ENCODE measurements at regions not wholly inside any gene's neighbourhood (a gene's known extent, or its start where the extent isn't known, plus 50 kb on each side); places are given as distances from the start of the nearest gene placed in this dataset.

DNA sequence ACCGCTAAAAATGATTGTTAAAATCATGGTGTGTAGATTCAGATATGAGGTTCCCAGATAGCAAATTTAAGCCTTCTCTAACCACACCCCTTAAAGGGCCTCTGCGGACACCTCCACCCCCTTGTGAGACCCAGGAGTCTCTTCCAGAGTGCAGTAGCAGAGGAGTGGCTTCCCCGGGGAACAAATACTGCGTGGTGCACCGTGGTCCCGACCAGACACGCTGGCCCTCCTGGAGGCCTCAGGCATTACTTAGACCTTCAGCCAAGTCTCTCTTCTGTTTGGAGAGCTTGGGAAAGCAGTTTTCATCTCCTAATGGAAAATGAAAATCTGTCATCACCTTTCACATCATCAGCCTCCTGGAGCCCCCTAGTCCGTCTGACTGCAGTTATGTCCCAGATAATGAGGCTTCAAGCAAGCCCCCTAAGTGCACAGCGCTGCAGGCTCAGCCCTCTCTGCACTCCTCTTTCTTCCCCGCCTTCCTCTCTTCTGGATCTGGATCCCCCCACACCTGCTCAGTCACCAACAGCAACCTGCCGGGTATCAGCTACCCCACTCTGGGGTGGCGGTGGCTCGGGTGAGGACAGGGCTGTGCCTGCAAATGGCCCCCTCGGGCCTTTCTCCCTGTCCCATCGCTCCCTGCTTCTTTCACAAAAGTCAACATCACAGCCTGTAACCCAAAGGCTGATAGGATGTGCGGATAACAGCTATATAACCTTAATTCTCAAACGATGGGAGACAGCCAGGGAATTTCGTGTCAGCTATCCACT, 58.8 kb upstream of the TAGAP start (continued):
- TF ChIP-seq, protein P1, sequence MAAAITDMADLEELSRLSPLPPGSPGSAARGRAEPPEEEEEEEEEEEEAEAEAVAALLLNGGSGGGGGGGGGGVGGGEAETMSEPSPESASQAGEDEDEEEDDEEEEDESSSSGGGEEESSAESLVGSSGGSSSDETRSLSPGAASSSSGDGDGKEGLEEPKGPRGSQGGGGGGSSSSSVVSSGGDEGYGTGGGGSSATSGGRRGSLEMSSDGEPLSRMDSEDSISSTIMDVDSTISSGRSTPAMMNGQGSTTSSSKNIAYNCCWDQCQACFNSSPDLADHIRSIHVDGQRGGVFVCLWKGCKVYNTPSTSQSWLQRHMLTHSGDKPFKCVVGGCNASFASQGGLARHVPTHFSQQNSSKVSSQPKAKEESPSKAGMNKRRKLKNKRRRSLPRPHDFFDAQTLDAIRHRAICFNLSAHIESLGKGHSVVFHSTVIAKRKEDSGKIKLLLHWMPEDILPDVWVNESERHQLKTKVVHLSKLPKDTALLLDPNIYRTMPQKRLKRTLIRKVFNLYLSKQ (tag by site-specific recombination; IDR thresholded peaks at IDR 0.05; ENCODE audit: borderline replicate concordance): no peak
- TF ChIP-seq KLF8 (tag by site-specific recombination; IDR thresholded peaks at IDR 0.05) (no peak), MZF1 (tag by site-specific recombination; IDR thresholded peaks at IDR 0.05; ENCODE audit: borderline replicate concordance) (no peak), ZBTB8A (tag by site-specific recombination; IDR thresholded peaks at IDR 0.05) (no peak), ZNF555 (tag by site-specific recombination; conservative IDR thresholded peaks at IDR 0.05) (no peak)

DNA sequence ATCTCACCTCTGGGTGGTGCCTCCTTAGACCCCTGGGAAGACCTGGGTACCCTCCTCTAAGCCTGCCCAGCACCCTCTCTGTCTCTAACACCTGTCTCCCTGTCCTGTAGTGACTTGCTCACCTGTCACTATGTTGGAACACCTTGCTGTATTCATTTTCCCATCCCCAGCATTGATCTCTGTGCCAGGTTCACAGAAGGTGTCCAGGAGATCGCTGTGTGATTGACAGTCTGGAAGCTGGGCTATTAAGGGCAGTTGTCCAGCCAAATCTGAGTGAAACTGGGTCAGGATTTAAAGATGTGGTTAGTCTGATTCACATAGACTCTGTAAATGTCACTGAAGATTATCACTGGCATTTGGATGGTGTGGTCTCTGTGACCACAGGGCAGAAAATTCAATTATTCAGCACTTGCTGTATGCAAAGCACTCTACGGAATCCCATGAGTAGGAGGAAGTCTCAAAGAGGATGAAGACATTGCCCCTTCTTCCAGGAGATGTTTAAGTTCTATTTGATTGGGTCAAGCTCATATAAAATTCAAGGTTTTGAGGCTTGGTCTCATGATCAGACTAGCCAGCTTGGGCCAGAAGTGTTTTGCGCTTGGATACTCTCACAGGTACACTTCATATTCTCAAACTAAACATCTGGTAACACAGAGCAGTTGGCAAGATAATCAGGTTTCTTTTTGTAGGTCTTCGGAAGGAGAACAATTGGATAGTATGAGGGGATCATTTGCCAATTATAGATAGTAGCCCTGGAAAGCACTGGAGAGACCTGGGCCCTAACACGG, 57.8 kb upstream of the TAGAP start:
- Histone ChIP-seq H3K4me3 (ENCODE audit: low read depth, low read length) (no peak overlapping the region), H3K27ac (ENCODE audit: extremely low read depth, low read depth, low read length) (no peak overlapping the region), H3K36me3 (ENCODE audit: control insufficient read depth in 2 of 2, insufficient read depth in 1 of 2, low read length in 2 of 2) (no peaks in the 10 kb centered on the region), H3K4me1 (ENCODE audit: control insufficient read depth, insufficient read depth, low read length) (no peaks in the 10 kb centered on the region), H3K9me3 (ENCODE audit: control insufficient read depth, insufficient read depth, low read depth, low read length) (no peaks in the 10 kb centered on the region)
- ChIA-PET CTCF (interaction anchor here (0.6 to 6.6 kb wide), 13 partner anchors 12 to 128 kb away, joined by 3 to 49 read pairs (median 6); no protein-coding TSS in a partner anchor), POLR2A (no interaction called here)
- TF ChIP-seq RBAK (tag by site-specific recombination; IDR thresholded peaks at IDR 0.05) (no peak), ZNF558 (tag by site-specific recombination; IDR thresholded peaks at IDR 0.05) (no peak), ZNF37A (tag by site-specific recombination; IDR thresholded peaks at IDR 0.05) (no peak), YY2 (tag by site-specific recombination; IDR thresholded peaks at IDR 0.05) (no peak), ZNF777 (tag by site-specific recombination; IDR thresholded peaks at IDR 0.05; ENCODE audit: borderline replicate concordance) (no peak), SCRT2 (tag by site-specific recombination; IDR thresholded peaks at IDR 0.05) (no peak), OSR2 (tag by site-specific recombination; IDR thresholded peaks at IDR 0.05) (no peak), ZBTB7A (tag by site-specific recombination; IDR thresholded peaks at IDR 0.05; ENCODE audit: low read depth) (no peak), ZNF596 (tag by site-specific recombination; IDR thresholded peaks at IDR 0.05) (no peak), ZNF239 (tag by site-specific recombination; IDR thresholded peaks at IDR 0.05) (no peak), KLF8 (tag by site-specific recombination; IDR thresholded peaks at IDR 0.05) (no peak), ZNF416 (tag by site-specific recombination; IDR thresholded peaks at IDR 0.05) (no peak), ZNF292 (tag by site-specific recombination; IDR thresholded peaks at IDR 0.05; ENCODE audit: borderline replicate concordance, low read depth) (no peak), ZNF426 (tag by site-specific recombination; IDR thresholded peaks at IDR 0.05) (no peak), GLIS2 (tag by site-specific recombination; IDR thresholded peaks at IDR 0.05) (no peak)
- TF ChIP-seq, protein P2, sequence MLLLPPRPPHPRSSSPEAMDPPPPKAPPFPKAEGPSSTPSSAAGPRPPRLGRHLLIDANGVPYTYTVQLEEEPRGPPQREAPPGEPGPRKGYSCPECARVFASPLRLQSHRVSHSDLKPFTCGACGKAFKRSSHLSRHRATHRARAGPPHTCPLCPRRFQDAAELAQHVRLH (tag by site-specific recombination; IDR thresholded peaks at IDR 0.05): no peak
- TF ChIP-seq, protein P3, sequence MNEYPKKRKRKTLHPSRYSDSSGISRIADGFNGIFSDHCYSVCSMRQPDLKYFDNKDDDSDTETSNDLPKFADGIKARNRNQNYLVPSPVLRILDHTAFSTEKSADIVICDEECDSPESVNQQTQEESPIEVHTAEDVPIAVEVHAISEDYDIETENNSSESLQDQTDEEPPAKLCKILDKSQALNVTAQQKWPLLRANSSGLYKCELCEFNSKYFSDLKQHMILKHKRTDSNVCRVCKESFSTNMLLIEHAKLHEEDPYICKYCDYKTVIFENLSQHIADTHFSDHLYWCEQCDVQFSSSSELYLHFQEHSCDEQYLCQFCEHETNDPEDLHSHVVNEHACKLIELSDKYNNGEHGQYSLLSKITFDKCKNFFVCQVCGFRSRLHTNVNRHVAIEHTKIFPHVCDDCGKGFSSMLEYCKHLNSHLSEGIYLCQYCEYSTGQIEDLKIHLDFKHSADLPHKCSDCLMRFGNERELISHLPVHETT (tag by site-specific recombination; IDR thresholded peaks at IDR 0.05): no peak
- TF ChIP-seq, protein P4, sequence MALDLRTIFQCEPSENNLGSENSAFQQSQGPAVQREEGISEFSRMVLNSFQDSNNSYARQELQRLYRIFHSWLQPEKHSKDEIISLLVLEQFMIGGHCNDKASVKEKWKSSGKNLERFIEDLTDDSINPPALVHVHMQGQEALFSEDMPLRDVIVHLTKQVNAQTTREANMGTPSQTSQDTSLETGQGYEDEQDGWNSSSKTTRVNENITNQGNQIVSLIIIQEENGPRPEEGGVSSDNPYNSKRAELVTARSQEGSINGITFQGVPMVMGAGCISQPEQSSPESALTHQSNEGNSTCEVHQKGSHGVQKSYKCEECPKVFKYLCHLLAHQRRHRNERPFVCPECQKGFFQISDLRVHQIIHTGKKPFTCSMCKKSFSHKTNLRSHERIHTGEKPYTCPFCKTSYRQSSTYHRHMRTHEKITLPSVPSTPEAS (tag by site-specific recombination; IDR thresholded peaks at IDR 0.05): no peak
- TF ChIP-seq, protein P5, sequence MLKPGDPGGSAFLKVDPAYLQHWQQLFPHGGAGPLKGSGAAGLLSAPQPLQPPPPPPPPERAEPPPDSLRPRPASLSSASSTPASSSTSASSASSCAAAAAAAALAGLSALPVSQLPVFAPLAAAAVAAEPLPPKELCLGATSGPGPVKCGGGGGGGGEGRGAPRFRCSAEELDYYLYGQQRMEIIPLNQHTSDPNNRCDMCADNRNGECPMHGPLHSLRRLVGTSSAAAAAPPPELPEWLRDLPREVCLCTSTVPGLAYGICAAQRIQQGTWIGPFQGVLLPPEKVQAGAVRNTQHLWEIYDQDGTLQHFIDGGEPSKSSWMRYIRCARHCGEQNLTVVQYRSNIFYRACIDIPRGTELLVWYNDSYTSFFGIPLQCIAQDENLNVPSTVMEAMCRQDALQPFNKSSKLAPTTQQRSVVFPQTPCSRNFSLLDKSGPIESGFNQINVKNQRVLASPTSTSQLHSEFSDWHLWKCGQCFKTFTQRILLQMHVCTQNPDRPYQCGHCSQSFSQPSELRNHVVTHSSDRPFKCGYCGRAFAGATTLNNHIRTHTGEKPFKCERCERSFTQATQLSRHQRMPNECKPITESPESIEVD (tag by site-specific recombination; IDR thresholded peaks at IDR 0.05): no peak

All from HEK293 (cell line).